Panc1 (cell line): ENCODE measurements at regions not wholly inside any gene's neighbourhood (a gene's known extent, or its start where the extent isn't known, plus 50 kb on each side); places are given as distances from the start of the nearest gene placed in this dataset.

Source experiments
- SIN3A ChIP-seq: IDR thresholded peaks from 2 replicates; pipeline ENCODE4 v1.6.1; 2012; ENCODE audit warnings: low read depth, mild to moderate bottlenecking, low read length, moderate library complexity, borderline replicate concordance; ENCODE audit not compliant: insufficient read depth
- TF ChIP-seq, protein P1 (sequence below): fragments of 450-650 bp; IDR thresholded peaks from 2 replicates; pipeline ENCODE4 v1.5.1; 2017; ENCODE audit warnings: mild to moderate bottlenecking
- TF ChIP-seq, protein P2 (sequence below), 2 experiments: IDR thresholded peaks; 2 replicates each; pipeline ENCODE4 v1.6.1; 2011 to 2012; ENCODE audit warnings: low read depth in 2 of 2, control low read depth in 1 of 2, low read length in 1 of 2, mild to moderate bottlenecking in 1 of 2, moderate library complexity in 1 of 2; ENCODE audit not compliant: insufficient read depth in 1 of 2

DNA sequence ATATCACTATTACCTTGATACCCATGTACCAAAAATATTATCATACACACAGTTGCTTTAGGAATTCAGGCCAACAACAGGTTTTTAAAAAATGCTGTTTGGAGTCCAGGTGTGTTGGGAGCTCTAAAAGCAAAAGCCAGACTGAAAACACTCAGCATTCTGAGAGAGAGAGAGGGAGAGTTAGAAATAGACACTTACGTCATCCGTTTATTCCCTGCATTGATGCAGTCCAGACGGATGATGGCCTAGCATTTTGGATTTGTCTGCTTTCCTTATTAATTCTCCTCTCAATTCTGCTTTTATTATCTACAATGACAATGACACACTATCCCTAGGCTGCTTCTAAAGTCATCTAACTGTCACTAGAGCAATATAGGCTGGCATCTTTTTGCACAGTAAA lies 358.3 kb upstream of the BOD1L1 start:
- TF ChIP-seq, protein P1, sequence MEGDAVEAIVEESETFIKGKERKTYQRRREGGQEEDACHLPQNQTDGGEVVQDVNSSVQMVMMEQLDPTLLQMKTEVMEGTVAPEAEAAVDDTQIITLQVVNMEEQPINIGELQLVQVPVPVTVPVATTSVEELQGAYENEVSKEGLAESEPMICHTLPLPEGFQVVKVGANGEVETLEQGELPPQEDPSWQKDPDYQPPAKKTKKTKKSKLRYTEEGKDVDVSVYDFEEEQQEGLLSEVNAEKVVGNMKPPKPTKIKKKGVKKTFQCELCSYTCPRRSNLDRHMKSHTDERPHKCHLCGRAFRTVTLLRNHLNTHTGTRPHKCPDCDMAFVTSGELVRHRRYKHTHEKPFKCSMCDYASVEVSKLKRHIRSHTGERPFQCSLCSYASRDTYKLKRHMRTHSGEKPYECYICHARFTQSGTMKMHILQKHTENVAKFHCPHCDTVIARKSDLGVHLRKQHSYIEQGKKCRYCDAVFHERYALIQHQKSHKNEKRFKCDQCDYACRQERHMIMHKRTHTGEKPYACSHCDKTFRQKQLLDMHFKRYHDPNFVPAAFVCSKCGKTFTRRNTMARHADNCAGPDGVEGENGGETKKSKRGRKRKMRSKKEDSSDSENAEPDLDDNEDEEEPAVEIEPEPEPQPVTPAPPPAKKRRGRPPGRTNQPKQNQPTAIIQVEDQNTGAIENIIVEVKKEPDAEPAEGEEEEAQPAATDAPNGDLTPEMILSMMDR: no peak
- TF ChIP-seq SIN3A: no peak
- TF ChIP-seq, protein P2, sequence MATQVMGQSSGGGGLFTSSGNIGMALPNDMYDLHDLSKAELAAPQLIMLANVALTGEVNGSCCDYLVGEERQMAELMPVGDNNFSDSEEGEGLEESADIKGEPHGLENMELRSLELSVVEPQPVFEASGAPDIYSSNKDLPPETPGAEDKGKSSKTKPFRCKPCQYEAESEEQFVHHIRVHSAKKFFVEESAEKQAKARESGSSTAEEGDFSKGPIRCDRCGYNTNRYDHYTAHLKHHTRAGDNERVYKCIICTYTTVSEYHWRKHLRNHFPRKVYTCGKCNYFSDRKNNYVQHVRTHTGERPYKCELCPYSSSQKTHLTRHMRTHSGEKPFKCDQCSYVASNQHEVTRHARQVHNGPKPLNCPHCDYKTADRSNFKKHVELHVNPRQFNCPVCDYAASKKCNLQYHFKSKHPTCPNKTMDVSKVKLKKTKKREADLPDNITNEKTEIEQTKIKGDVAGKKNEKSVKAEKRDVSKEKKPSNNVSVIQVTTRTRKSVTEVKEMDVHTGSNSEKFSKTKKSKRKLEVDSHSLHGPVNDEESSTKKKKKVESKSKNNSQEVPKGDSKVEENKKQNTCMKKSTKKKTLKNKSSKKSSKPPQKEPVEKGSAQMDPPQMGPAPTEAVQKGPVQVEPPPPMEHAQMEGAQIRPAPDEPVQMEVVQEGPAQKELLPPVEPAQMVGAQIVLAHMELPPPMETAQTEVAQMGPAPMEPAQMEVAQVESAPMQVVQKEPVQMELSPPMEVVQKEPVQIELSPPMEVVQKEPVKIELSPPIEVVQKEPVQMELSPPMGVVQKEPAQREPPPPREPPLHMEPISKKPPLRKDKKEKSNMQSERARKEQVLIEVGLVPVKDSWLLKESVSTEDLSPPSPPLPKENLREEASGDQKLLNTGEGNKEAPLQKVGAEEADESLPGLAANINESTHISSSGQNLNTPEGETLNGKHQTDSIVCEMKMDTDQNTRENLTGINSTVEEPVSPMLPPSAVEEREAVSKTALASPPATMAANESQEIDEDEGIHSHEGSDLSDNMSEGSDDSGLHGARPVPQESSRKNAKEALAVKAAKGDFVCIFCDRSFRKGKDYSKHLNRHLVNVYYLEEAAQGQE (IDR thresholded peaks at IDR 0.05; ENCODE audit: insufficient read depth in 1 of 2, low read depth in 2 of 2, low read length in 1 of 2): no peak
